GM19025 (cell line): ENCODE measurements at regions not wholly inside any gene's neighbourhood (a gene's known extent, or its start where the extent isn't known, plus 50 kb on each side); places are given as distances from the start of the nearest gene placed in this dataset.
"Not testable (repeated sequence)": the region's sequence is repeated elsewhere in the genome, so short reads cannot be mapped to it uniquely, and the experiment has no call there.

Experiments
- ATAC-seq: cut with Tn5 transposase; IDR thresholded peaks from one replicate; pipeline ENCODE4 v1.9.1; 2021; ENCODE audit warnings: mild to moderate bottlenecking, low read depth, moderate library complexity; ENCODE audit not compliant: unreplicated experiment

DNA sequence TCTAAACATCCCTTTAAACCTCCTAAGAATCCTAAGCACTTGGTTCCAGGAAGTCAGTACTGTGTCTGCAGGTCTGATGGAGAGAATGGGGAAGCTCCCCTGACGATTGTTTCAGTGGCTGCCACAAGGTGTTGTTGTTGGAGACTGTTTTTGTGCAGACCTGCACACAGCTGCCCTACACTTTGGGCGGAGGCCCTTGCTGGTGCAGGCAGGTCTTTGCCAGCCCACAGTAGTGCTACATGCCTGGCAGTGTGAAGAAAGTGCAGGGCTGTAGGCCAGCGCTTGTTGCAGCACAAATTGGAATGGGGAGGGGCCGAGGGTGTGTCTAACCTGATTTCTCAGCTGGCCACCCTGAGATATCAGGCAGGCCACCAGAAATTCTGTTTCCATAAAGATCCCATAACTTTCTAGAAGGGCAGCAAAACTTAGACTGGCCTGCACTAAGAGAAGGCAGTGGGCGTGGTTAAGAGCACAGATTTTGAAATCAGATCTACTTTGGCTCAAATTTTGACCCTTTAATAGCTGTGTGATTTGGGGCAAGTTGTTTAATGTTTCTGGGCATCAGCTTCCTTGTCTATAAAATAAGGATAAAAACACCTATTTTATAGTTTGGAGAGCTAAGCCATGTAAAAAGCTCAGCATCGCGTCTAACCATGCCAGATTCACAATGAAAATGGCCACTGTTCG lies 83.7 kb upstream of the SLC1A4 start:
- ATAC-seq: no peak

DNA sequence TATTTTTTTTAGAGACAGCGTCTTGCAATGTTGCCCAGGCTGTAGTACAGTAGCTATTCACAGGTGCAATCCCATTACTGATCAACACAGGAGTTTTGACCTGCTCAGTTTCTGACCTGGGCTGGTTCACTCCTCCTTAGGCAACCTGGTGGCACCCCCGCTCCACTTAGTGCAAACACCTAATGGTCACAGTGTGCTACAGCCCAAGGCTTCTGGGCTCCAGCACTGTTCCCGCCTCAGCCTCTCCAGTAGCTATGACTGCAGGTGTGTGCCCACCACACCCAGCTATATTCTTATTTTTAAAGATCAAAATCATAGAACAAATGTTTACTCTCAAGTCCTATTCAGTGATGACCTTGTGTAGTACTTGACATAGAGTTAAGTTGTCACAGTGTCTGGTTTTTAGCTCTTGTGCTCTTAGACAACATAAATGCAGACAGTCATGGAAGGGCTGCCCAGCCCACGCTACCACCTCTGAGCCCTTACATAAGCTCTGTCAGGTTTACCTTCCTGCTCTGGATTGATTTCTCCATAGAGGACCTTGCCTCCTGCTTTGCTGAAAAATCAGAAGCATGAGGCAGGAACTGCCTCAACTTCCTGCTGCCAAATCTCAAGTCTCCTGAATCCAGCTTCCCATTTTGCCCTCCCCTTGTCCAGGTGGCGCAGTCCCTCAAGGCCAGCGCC lies 82.2 kb upstream of the SLC1A4 start:
- ATAC-seq: no peak

DNA sequence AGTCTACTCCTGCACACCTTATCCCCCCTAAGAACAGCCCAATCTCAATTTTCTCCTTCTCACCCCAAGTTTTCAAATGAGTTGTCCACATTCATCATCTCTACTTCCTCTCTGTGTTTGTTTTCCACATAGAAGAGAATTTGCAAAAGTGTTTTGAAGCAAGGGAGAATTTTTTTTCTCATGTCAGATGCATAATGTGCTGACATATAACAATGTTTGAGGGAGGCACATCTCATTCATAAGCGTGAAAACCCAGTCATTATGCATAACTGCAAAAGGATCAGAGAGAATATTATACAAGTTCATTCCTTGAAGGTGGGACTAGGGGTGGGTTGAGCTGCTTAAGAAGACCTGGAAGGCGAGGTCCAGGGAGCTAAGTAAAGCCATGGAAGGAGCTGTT lies 80.8 kb upstream of the SLC1A4 start:
- no peak for ATAC-seq

DNA sequence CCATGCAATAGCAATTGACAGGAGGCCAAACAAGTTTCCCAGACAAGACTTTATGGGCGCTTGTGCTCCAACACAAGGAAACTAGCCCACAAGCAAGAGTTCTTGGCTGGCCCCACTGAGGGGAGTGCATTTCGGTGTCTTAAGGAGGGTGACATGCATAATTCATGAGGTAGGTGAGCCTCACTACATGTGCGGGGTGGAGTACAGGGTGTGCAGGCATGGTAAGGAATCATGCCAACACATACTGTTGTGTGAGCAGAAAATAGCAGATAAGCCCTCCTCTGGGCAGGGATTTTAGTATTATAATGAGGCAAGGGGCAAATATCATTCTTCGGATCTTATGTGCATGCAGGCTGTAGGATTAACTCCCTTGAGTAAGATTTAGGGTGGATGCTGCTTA lies 78.7 kb upstream of the SLC1A4 start:
- no peak for ATAC-seq

DNA sequence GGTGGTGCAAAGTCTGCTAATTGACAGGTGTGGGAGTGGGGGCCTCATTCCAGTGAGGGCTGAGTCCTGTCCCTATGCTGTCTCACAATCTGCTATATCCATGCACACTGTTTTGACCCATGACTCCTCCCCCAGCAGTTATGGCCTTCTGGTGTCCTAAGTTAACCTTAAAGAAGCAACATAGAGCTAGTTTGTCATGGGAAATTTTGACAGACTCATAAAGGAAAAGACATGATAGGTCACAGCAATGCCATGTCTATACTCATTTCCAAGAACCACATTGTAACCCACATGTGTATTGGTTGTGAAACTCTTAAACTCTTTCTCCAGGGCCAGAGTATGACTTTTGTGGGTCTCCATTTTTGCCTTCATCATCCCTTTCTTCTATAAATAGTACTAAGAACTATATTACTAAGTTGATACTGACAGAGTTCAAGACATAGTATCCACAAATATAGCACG lies 78.2 kb upstream of the SLC1A4 start:
- ATAC-seq: no peak

DNA sequence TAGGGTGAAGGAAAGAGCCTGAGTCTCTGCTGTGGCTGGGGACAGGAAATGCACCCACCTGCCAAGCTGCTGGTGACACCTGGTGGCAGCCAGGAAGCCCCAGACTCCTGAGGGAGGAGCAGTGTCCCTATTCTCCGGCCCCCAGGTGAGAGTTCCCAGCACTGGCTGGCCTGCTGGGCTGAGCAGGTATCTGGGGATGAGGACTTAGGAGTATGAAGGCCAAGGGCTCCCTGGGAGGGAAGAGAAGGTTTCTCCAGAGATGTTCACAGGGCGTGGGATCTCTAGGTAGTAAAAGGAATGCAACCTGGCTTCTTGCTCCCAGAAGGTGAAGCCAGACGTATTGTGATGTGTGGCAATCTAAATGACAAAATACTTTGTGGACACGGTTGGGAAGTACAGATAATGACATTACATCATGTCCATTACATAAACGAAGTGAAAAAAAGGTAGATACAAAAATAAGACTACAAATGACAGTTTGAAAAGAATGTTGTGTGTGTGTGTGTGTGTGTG lies 75.8 kb upstream of the SLC1A4 start:
- no peak for ATAC-seq

DNA sequence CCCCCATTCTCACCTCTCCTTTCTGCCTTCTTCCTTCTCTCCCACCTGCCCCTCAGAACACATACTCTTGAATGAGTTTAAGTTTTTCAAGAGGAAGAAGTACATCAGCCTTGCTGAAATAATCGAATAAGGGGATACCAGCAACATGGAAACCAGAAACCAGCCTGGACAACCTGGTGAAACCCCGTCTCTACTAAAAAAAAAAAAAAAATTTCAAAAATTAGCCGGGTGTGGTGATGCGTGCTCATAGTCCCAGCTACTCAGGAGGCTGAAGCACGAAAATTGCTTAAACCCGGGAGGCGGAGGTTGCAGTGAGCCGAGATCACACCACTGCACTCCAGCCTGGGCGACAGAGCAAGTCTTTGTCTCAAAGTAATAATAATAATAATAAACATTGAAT lies 75.0 kb upstream of the SLC1A4 start:
- no peak for ATAC-seq

DNA sequence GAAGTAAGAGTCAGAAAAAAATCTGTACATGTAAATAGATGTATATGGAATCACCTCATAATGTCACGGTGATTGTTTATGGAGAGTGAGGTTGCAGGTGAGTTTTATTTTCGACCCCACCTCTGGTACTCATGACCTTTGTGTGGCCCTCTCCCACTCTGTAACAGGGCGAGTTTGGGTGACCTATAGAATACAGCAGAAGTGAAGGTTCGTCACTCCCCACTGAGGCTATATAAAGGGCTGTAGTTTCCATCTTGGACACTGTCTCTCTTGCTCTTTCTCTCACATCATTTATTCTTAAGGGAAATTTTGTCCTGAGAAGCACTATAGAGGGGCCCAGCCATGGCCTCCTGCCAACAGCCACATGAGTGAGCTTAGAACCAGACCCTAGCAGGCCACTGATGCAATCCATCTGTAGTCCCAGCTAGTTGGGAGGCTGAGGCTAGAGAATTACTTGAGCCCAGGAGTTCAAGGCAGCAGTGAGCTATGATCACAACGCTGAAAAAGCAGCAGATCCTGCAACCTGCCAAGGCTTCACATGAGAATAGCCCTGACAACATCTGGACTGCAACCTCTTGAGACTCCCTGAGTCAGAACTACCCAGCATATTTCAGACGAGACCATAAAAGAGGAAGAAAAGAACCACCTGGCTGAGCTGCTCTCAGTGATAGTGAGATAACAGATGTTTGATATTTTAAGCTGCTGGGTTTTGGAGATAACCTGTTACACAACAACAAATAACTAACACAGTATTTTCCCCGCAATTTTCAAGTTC lies 74.3 kb upstream of the SLC1A4 start:
- ATAC-seq: peak; percentile 59

DNA sequence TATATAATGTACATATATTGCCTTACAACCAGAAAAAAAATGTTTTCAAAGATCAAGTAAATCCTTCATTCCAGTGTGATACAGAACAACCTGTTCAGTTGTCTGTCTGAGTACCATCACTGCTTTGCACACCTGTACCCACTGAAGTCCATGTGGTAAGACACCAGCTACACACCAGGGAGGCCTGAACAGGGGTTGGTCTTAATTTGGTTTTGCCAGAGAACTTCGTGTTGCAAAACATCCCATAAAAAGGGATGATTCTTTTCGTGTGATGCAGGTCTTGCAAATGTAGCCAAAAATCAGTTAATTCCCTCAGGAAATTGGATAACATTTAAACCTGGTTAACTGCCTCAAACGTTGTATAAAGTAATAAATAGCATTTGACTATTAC lies 73.7 kb upstream of the SLC1A4 start:
- peak; percentile 3 for ATAC-seq

DNA sequence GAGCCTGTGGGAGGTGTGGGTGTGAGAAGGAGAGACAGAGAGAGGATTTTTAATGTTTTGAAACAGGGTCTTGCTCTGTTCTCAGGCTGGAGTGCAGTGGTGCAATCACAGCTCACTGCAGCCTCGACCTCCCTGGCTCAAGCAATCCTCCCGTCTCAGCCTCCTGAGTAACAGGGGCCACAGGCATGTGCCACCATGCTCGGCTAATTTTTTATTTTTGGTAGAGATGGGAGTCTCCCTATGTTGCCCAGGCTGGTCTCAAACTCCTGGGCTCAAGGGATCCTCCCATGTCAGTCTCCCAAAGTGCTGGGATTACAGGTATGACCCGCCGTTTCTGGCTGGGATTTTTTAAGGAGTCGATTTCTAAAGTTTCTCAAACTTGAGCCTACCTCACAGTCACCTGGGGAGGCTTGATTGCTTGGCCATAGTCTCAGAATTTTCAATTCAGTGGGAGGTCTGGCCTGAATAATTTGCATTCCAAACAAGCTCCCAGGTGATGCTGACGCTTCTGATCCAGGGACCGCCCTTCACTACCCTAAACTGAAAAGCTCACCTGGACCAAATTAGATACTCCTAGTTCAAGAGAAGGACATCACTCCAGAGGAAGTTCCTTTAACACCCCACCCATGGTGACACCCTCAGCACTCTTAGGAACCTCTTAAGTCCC lies 70.8 kb upstream of the SLC1A4 start:
- no peak for ATAC-seq

DNA sequence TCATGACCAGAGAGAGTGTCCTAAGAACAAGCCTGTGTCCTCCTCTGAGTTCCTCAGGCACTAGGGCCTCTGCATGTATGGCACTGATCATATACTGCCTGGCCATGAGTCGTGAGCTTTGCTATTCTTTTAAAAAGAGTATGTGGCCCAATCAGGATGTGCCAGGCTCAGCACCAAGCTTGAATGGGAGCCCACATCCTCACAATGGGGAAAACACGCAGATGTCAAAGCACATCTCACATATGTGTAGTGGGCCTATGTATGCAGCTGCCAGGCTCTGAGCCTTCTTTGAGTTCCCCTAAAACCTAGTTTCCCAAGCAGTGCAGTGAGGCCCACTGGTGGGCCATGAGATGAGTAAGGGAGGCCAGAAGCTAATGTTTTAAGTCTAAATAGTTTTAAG lies 69.9 kb upstream of the SLC1A4 start:
- ATAC-seq: no peak

DNA sequence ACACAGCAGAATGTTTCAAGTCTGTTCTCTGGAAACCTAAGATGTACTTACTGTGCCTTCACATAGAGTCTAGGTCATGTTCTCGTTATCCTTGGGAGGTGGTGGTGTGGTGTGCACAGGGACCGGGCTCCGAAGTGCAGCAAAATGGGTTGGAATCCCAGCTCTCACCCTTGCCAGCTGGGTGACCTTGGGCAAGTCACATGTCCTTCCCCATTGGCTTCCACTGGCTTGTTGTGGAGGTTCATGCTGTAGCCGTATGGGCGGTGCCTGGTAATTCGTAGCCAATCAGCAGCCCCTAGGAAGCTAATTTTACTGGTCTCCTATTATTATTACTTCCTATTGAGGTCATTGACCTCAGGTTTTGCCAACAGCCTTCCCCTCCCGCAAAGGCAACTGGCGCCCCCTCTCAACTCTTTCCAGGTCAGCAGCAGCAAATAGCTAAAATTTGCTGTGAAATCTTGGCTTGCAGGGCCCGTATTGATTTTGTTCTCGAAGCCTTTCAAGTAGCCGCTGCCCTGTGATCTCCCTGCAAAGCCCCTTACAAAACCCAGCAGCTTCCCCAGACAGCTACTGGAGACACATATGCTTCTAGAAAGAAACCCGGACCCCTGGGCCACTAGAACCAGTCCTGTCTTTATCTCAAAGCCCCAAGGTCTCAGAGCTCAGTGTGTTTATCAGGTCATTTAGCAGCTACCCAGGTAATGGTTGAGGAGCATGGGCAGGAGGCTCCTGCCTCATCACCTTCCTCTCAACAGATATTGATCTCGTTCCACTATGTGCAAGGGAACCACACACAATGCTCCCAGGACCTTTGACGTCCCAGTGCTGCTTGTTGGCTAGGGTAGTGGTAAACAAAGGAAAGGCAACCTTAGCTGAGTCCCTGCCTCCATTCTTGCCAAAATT lies 66.5 kb upstream of the SLC1A4 start:
- no peak for ATAC-seq

DNA sequence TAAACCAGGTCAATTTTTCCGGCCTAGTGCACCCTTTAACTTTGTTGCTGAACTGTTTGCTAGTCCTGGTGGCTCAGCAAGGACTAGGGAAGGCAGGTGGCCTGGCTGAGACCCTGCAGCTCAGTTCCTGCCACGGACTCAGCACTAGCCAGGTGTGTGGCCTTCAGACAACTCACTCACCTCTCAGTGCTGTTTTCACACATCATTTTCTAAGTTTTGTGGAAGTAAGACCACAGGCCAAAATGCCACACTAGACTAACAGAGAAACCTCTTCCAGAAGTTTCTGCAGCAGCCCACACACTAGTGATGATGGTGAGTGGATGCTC lies 65.9 kb upstream of the SLC1A4 start:
- no peak for ATAC-seq

DNA sequence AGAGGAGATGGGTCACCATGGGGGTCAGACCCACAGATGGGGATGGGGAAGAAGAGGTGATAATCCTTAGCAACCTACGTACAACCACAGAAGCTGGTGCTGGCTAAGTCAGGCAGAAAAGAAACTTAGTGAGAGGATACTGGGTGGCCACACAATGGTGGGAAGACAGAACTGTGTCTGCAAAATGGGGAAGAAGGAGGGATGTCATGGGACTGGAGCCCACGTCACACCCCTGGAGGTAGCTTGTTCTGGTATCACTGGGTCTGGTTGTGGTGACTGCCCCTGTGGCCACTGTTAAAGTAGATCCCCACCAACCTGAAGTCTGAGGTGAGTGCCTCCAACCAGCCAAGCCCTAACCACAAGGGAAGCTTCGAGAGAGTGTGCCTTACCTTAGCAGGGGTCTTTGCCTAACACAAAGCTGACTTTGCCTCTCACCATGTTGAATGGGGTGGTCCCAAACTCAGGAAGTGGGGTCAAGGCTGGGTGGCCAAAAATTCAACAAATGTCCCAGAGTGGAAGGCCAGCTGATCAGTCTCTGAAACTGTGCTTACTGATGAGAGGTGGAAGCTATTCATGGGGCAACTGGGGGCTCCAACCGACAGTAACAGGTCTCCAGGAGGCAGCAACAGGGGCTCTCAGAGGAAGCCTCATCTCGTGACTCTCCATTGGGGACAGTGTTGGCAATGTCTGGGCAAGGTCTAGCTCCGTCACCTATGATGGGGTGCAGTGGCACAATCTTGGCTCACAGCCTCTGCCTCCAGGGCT lies 64.8 kb upstream of the SLC1A4 start:
- no peak for ATAC-seq

DNA sequence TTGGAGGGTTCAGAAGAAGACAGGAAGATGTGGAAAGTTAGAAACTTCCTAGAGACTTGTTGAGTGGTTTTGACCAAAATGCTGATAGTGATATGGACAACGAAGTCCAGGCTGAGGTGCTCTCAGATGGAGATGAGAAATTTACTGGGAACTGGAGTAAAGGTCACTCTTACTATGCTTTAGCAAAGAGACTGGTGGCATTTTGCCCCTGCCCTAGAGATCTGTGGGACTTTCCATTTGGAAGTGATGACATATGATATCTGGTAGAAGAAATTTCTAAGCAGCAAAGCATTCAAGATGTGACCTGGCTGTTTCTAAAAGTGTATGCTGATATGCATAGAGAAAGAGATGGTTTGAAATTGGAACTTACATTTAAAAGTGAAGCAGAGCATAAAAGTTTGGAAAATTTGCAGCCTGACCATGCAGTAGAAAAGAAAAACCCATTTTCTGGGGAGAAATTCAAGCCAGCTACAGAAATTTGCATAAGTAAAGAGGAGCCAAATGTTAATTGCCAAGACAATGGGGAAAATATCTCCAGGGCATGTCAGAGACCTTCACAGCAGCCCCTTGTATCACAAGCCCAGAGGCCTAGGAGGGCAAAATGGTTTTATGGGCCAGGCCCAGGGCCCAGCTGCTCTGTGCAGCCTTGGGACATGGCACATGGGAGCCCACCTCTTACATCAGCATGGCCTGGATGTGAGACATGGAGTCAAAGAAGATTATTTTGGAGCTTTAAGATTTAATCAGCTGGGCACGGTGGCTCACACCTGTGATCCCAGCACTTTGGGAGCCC lies 63.1 kb upstream of the SLC1A4 start:
- ATAC-seq: not testable (repeated sequence)

DNA sequence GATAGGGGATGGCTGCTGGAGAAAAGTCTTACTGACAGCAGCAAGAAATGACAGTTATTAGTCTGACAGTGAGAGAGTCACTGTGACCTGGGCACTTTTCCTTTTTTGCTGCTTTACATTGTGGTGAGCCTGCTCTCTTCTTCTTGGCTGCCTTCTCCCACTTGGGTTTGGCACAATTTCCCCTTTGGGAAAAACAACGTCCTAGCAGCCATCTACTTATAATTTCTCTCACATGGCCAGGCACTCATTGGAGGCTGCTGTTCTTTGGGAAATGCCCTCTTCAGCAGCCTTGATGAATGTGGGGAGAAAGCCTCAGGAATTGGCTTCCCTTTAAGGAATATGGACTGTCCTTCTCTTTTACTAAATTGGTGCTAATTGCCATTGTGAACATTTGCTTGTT lies 60.4 kb upstream of the SLC1A4 start:
- ATAC-seq: no peak

DNA sequence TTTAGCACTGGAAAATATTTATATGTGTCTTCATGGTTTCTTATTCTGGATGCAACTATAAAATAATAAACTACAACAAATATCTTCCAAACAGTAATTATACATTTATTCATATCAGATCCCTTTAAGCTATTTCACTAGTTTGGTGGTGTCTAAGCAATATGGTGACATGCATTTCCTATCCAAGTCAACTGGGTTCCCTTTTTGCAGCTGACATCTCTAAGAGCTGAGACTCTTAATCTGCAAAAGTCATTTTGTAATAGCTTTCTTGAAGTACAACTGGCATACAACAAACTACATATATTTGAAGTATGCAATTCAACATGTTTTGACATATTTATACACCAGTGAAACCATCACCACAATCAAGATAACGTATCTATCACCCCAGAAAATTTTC lies 59.9 kb upstream of the SLC1A4 start:
- ATAC-seq: no peak

DNA sequence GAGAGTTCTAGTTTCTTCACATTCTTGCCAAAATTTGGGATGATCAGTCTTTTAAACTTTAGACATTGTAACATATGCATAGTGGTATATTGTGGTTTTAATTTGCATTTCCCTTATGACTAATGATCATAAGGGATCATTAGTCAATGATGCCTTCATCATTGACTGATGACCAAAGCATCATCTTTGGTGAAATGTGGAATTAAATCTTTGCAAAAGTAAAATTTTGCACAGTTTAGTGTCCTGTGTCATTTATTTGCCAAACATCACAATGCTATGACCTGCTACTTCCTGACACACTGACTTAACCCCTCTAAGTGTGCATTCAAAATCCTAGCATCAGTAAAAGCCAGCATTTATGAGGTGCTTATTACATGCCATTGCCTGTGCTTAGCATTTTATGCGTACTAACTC lies 58.9 kb upstream of the SLC1A4 start:
- ATAC-seq: no peak
